HG03432 (cell line): ENCODE measurements at regions not wholly inside any gene's neighbourhood (a gene's known extent, or its start where the extent isn't known, plus 50 kb on each side); places are given as distances from the start of the nearest gene placed in this dataset.

ENCODE experiments used
- ATAC-seq: cut with Tn5 transposase; IDR thresholded peaks from one replicate; pipeline ENCODE4 v1.9.1; 2021; ENCODE audit warnings: mild to moderate bottlenecking, moderate library complexity; ENCODE audit not compliant: unreplicated experiment

DNA sequence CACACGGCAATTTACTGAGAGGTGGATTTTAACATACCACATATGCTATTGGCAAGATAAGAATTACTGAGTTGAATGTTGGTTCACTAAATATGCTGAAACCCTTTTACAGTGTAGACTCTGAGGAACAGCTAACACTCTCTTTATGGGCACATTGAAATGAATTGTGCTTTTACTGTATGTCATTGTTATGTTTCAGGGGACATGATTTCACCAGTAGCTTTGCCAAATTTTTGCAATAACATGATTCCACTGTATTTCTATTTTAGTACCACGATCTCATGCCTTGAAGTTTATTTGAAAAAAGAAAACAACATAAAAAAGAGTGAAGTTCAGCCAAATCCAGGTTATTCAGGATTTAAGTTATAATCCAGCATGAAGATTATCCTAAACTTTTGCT is 188.5 kb downstream of the HLX start:
- ATAC-seq, result no peak

DNA sequence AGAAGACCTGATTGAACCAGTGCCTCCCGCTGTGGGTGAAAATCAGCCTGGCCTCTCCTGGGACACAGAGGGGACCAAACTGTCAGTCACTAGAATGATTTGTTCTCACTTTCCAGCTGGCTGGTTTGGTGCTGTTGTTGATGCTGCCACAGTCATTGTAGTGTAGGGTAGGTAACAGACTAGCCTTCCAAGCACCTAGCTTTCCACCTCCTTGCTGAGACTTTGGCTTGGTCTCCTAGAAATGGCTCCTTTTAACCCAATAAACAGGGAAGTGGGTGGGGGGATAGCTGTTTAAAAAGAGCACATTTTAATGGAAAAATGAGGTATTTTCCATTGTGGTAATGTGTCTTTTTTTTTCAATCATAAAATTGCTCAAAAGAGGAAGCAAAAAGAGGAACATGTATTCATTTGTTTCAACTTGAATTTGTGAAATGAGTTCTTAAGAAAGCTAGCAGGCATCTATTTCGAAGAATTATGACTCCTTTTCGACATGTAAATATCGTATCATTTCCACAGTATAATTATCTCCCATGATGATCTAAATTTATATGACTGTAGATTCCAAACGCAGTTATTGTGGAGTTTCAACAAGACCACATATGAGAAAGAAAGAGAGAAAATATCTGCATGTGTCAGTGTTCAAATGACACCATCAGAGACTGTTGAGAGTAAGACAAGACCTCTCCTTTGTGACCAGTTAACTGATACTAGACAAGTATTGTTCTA is 190.1 kb downstream of the HLX start:
- peak; percentile 92 for ATAC-seq

DNA sequence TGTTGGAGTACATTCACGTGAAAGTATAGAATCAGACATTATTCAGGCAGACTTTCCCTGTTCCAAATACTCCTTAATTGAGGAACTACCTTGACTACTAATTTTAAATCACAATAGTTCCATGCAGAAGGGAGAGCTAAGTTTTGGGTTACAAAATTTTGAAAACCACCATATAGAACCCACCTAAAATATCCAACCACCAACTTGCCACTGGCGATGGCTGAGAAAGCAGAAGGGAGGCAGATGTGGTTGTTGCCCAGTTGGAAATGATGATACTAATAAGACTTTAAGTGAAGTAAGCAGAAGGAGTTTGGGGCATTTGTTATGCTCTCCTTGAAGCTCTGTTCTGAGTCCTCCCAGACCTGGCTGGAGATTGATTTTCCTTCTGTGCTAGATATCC is 190.7 kb downstream of the HLX start:
- no peak for ATAC-seq

DNA sequence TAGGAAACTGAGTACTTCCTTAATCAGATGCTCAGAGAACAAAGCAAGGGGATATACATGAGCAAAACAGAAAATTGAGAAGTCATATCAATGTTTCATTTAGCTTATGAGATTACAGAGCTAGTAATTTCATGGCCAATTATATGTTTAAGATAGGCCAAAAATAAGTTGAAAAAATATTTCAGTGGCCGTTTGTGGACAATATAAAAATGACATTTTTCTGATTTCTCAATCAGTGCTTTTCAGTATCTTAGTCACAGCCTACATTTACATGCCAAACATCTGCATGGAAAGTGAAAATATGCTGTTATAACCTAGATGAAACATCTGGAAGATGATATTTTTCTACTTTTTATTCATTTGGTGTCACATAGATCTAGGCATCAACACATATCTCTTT is 192.5 kb downstream of the HLX start:
- ATAC-seq, result no peak

DNA sequence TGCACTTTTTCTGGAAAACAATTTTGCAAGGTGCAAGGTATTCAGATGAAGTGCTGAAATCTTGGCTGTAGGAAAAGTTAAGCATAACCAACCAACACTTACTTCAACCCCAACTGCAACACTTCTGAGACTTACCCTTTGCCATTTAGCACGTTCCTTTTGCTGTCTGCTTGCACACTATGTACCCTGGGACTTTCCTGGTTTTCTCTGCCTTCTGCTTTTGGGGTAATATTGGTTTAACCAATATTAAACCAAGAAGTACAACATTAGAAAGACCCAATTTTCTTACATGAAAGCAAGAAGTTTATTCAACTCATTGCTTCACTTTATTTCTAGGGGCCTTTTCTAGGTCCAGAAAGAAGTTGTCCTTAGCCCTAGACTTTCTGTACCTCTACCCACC is 193.0 kb downstream of the HLX start:
- no peak for ATAC-seq

DNA sequence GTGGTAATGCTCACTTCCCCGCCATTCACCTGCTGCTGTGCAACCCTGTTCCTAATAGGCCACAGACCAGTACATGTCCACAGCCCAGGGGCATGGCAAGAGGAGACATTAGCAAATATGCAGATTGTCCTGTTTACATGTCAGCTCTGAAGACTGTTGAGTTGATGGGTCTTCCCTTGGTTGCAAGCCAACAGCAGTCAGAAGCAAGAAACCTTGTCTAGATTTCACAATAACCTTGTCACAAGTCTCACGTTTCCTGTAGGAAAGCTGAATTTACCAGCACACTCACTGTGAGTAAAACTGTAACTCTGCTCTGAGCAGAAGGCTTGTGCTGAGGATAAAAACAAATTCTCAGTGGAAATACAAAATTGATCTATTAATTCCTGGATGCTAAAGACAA is 195.1 kb downstream of the HLX start:
- peak; percentile 20 for ATAC-seq

DNA sequence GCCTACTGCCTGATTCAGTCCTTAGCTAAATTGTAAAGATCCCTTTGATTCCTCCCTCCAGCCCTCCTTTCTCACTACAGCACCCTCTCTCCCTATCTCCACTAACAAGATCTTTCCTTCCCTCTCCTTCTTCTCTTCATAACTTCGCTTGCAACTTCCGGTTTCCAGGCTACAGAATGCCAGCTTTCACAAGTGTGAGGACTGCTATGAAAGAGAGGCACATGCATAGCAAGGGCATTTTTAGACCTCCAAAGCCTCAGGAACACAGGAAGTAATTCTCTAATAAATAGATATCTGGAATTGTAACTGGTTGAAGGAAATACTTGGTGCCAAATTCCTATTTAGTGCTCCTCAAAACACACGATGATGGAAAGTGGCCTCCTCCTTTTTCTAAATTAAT is 196.7 kb downstream of the HLX start:
- no peak for ATAC-seq

DNA sequence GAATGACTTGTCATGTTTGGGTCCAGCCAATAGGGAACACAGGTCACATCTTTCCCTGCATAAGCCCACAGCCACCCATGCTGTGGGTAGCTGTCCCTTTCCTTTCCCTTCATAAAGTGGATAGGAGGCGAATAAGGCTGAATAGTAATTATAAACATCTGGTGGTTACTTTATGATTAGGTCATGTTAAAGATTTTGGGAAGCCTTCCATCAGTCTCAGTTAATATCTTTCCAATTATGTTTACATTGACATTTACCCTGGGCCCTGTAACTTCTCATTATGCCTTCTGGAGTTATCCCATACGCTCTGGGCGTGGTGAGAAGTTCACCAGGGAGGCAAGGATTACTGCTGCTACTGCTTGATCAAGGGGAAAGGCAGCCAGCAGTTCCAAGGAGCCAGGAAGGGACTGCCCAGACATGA is 197.2 kb downstream of the HLX start:
- ATAC-seq, result no peak

DNA sequence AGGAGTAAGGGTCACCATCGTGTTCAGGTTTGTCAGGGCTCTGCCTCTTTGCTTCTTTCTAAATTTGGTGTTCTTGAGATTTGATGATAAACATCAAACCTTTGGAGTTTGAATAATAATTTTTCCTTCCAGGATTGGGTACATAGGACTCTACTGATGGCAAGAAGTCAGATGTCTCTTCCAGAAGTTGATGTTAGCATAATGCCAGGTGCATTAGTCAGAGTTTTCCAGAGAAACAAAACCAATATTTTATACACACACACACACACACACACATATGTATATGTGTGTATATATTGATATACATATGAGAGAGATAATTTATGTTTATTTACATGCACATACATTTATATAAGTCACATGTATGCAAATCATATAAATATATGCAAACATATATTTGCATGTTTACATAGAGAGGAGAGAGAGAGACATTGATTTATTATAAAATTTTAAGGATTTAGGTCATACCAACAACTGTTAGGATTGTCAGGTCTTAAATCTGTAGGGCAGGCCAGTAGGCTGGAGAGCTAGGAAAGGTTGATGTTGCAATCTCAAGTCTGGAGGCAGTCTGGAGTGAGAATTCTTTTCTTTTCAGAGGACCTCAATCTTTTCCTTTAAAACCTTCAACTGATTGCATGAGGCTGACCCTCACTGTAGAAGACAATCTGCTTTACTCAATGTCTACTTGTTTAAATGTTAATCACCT is 199.2 kb downstream of the HLX start:
- ATAC-seq, result no peak

DNA sequence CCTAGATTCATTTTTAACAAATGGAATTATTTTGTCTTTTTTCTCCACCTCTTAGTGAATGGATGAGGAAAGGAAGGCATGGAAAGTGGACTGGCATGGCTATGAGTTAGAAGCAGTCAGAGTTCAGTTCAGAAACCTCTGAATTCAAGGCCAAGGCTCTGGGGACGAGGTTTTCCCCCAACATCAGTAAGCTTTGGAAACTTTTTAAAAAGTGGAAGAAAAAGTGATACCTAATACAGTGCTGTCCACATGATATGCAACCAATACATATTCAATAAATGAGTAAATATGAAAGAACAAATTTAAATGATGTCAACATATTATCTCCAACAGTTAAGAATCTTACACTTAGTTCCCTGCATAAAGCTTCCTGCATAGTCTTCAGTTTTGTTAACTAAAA is 204.7 kb downstream of the HLX start:
- ATAC-seq, result no peak

DNA sequence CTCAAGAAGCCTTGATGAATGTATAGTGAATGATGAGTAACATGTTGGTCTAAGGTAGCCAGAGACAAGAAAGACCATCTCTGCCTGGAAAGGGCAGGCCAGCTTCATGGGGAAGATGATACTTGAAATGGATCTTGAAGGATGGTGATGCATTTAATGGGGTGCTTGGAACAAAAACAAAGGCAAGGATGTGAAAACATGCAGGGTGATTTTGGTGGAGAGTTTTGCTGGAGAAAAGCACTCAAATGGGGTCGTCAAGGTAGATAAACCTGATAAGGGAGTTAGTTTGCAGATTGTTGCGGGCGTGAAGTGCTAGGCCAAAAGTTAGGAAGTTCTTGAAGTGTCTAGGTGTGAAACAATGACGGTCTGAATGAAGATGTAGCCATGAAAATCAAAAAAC is 205.4 kb downstream of the HLX start:
- no peak for ATAC-seq

DNA sequence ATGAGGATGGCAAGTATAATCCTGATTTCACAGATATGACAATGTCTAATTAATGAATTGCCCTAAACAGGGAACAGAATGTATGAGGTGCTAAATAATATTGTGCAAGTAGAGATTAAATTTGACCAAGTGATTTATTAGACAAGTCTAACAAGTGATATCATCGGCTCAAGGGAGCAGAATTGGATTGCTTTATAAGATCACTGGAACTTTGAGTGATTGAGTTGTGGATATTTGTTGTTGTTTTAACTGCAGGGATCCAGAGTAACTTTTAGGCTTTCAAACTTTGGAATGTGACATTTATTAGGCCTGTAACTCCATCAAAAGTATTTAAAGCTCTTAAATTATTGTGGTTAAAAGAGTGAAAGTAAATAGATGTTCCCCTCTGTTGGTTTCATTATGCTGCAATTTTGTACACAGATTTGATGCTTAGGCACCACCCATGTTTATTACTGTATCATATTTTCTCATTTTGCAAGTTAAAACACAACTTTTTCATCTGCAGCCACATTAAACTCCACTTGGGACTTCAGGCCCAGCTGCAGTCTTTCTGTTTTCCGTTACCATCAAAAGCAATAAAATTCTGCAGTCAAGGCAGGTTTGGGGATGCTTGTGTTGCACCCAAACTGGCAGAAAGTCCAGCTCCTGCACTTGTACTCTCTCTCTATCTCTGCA is 206.6 kb downstream of the HLX start:
- ATAC-seq, result no peak

DNA sequence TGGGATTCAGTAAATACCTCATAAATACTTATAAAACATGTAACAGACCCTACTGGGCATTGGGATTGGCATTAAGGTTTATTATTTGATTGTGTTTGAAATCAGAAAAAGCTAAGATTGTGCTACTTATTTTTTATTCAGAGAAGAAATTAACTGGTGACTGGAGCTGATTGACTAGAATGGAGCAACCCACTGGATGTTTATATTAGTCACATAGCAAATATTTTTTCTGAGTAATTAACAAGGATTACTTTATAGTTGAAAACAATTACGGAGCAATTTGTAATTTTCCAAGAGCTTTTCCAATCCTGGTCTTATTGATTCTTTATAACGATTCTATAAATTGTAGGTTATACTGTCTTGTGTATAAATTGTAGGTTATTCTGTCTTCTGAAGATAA is 208.7 kb downstream of the HLX start:
- no peak for ATAC-seq

DNA sequence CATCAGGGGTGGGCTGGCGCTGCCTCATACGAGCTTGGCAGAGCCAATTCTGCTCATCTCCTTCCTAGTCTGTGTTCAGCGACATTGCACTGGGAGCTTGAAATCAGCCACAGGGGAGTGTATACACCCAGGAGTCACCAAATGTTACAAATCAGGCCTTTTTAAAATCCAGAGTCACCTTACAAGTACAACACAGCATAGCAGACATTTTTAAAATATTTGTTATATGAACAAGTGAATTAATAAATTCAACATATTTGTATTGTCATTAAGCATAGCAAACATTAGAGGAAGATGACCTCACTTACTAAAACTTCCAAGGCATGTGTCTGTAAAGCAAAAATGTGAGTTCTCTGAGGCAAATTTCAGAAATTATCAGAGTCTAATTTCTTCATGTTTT is 210.0 kb downstream of the HLX start:
- no peak for ATAC-seq

DNA sequence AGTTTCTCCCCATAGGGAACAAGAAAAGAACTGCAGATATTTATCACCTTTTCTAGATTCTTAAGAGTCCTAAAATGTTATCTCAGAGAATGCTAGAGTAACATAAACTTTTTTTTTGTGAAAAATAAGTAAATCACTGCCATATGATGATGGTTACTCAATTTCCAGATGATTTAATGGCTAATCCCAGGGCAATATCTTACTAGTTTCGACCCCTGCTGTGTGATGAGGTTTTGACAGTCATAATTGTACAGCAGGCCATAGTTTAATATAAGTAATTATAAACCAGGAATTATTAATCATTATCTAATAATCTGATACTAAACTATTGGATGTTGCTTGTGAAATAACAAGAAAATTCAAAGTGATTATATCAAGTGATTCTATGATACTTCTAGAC is 210.6 kb downstream of the HLX start:
- no peak for ATAC-seq

DNA sequence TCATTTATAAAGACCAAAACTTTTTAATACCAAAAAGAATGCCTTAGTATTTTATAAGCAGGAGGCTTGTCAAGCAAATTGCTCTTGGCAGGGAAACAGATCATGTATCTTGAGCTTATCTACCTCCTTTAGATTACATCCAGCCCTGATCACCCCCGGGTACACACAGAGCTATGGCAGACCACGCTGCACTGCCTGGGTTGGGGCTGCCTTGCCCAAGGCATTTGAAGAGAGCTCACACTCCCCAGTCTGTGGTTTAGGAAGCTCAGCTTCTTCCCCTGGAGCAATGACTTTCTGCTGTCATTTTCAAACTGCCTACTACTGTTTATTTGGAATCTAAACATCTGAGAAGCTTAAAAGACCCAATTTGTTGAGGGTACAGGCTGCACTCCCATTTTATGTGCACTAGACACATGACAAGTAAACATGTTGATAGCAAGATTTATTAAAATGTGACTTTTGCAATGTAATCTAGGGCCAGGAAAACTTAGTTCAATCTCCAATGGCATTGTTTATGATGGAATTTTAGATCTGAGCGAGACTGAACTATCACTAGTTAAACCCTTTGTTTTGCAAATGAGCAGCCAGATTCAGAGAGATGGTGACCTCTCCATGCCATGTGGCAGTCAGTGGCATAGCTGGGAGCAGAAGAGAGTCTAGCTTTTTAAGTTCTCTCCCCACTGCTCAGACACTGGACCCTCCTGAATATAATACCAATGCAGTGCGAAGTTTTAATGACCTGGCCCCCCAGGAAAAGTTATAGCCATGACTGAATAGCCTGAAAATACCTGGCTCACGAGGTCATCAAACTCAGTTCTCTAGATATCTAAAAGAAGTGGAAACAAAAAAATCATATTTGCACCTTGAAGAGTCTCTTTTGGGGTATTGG is 214.9 kb downstream of the HLX start:
- no peak for ATAC-seq

DNA sequence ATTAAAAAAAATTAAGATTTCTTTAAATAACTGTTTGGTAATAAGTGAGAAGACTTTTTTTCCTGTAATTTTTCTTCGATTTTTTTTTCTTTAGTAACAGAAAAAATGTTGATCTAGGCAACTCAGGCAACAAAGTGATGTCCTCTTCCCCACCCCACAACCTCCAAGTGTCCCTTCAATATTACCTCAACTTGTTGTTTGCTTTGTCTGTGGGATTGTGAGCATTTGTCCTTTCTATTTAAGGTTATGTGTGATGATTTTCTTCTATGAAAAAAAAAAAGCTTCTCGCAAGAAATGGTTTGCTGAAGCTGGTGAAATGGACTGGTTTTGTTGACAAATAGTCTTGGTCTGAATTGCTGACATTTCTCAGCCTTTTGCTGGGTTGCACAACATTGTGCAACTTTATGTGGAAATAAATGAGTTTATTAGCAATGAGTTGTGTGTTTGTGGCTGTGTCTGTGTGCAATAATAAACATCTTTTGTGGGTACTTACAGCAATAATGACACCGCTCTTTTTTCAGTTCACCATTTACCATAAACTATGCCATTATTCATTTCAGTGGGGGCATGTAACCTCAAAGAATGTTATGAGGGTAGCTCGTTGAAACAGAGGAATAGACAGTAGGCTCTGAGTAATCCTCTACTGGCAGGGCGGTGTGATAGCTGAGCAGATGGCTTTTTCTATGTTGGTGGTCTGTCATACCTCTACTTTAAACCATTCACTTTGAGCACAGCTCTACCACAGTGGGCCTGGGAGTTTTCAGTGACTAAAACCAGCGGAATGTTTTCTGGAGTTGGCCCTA is 218.4 kb downstream of the HLX start:
- no peak for ATAC-seq

DNA sequence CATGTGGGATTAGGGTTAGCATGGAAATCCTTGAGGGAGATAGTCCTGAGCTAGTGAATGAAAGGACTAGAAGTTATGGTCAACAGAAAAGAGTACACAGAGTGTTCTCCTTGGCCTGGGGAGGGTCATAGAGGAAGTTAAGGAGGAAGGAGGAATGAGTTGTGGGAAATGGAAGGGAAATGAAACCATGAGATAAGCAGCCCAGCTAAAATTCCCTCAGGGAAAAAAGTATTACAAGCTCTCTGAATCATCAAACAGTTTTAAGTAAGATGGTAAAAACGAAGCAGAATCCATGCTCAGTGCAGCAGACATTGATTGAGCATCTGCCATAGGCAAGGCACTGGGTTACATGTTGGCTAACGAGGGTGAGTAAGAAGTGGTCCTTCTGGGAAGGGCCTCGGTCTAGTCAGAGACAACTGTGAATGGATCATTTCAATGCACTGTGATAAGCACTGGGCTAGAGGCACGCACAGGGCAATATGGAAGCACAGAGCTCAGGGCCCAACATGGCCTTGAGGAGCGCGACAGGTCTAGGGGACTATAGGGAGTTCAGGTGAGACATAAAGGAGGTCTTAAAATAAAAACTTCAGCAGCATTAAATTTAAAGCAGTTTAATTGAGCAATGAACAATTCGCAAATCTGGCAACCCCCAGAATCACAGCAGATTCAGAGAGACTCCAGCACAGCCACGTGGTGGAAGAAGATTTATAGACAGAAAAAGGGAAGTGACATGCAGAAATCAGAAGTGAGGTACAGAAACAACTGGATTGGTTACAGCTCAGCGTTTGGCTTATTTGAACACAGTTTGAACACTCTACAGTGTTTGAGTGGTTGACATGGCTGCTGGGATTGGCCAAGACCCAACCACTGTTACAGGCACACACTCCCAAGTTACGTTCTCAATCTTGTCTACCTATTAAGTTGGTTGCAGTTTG is 219.5 kb downstream of the HLX start:
- no peak for ATAC-seq
